MM.1S (cell line): ENCODE measurements at regions not wholly inside any gene's neighbourhood (a gene's known extent, or its start where the extent isn't known, plus 50 kb on each side); places are given as distances from the start of the nearest gene placed in this dataset.

Source experiments
- DNase-seq: peaks from one replicate; pipeline ENCODE4 v3.0.0-alpha.2; 2015
- H2AFZ ChIP-seq: fragments of 300-600 bp; sonication (generic); 2 replicates; pipeline ENCODE4 v1.6.0; 2016; ENCODE audit warnings: antibody characterized with exemption, low read length
- H3F3A ChIP-seq: fragments of 300-600 bp; sonication (generic); 2 replicates; pipeline ENCODE4 v1.6.1; 2016; ENCODE audit warnings: mild to moderate bottlenecking, antibody characterized with exemption, low read length, moderate library complexity, mixed read lengths; ENCODE audit not compliant: insufficient read depth
- H3K27ac ChIP-seq: fragments of 300-600 bp; sonication (generic); 2 replicates; pipeline ENCODE4 v1.5.1; 2016; ENCODE audit warnings: mild to moderate bottlenecking, low read length
- H3K27me3 ChIP-seq: fragments of 300-600 bp; sonication (generic); replicated peaks from 2 replicates; pipeline ENCODE4 v1.6.0; 2016; ENCODE audit warnings: low read length; ENCODE audit not compliant: insufficient read depth
- H3K36me3 ChIP-seq: fragments of 300-600 bp; sonication (generic); replicated peaks from 2 replicates; pipeline ENCODE4 v1.6.1; 2016; ENCODE audit warnings: mild to moderate bottlenecking, low read length, mixed read lengths; ENCODE audit not compliant: insufficient read depth
- H3K4me1 ChIP-seq: fragments of 300-600 bp; sonication (generic); 2 replicates; pipeline ENCODE4 v1.6.1; 2016; ENCODE audit warnings: low read length, mixed read lengths
- H3K4me2 ChIP-seq: fragments of 300-600 bp; sonication (generic); 2 replicates; pipeline ENCODE4 v1.6.0; 2016; ENCODE audit warnings: low read depth, low read length
- H3K4me3 ChIP-seq: fragments of 300-600 bp; sonication (generic); 2 replicates; pipeline ENCODE4 v1.5.1; 2016; ENCODE audit warnings: low read length, mixed read lengths
- H3K79me2 ChIP-seq: fragments of 300-600 bp; sonication (generic); 2 replicates; pipeline ENCODE4 v1.6.1; 2016; ENCODE audit warnings: mixed run types, low read length, mixed read lengths
- H3K9ac ChIP-seq: fragments of 300-600 bp; sonication (generic); 2 replicates; pipeline ENCODE4 v1.6.1; 2016; ENCODE audit warnings: low read length, mixed read lengths
- H3K9me2 ChIP-seq: fragments of 300-600 bp; sonication (generic); replicated peaks from 2 replicates; pipeline ENCODE4 v1.6.1; 2016; ENCODE audit warnings: mild to moderate bottlenecking, low read length, mixed read lengths; ENCODE audit not compliant: insufficient read depth
- H3K9me3 ChIP-seq: fragments of 300-600 bp; sonication (generic); replicated peaks from 2 replicates; pipeline ENCODE4 v1.6.1; 2016; ENCODE audit warnings: mild to moderate bottlenecking, low read length, mixed read lengths; ENCODE audit not compliant: insufficient read depth
- H4K20me1 ChIP-seq: fragments of 300-600 bp; sonication (generic); 2 replicates; pipeline ENCODE4 v1.6.1; 2016; ENCODE audit warnings: mild to moderate bottlenecking, low read length, moderate library complexity, mixed read lengths; ENCODE audit not compliant: insufficient read depth
- EZH2 ChIP-seq: fragments of 300-600 bp; sonication (generic); optimal IDR thresholded peaks from 2 replicates; pipeline ENCODE3; 2017; ENCODE audit warnings: low read depth, mild to moderate bottlenecking, antibody characterized with exemption, low read length, mixed read lengths
- EZH2phosphoT487 ChIP-seq: fragments of 300-600 bp; sonication (generic); IDR thresholded peaks from 2 replicates; pipeline ENCODE4 v1.6.1; 2018; ENCODE audit warnings: antibody characterized with exemption, low read length
- TF ChIP-seq, protein P1 (sequence below): fragments of 300-600 bp; sonication (generic); IDR thresholded peaks from 2 replicates; pipeline ENCODE4 v1.5.1; 2016; ENCODE audit warnings: antibody characterized with exemption, low read length, mixed read lengths

DNA sequence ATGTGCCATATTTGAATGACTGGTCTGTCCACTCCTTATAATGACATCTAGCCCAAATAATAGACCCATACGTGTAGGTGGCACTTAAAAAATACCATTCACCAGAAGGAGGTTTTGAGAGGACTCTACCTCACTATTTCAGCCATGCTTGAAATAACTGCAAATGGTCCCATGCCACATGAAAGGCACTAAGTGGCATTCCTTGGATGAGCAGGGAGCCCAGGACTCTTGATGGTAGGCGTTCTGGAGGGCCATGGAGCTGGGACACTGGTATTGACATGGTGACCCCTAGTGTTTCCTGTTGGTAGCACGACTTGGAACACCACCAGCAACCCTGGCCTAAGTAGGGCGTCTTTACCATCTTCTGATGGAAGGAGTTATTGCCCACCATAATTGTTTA is 148.7 kb upstream of the ZFHX3 start:
- Histone ChIP-seq H3K36me3 (no peaks in the 10 kb centered on the region), H3K9ac (no peak overlapping the region), H3K4me3 (no peak overlapping the region), H3K27ac (no peak overlapping the region), H3K4me2 (no peak overlapping the region), H3F3A (no peaks in the 10 kb centered on the region), H3K79me2 (no peaks in the 10 kb centered on the region), H3K4me1 (no peaks in the 10 kb centered on the region), H3K9me3 (no peaks in the 10 kb centered on the region), H2AFZ (no peak overlapping the region), H3K27me3 (no peaks in the 10 kb centered on the region), H4K20me1 (no peaks in the 10 kb centered on the region), H3K9me2 (no peaks in the 10 kb centered on the region)
- peak; percentile 6 for DNase-seq
- no peak for TF ChIP-seq EZH2phosphoT487
- no peak for TF ChIP-seq EZH2
- TF ChIP-seq, protein P1, sequence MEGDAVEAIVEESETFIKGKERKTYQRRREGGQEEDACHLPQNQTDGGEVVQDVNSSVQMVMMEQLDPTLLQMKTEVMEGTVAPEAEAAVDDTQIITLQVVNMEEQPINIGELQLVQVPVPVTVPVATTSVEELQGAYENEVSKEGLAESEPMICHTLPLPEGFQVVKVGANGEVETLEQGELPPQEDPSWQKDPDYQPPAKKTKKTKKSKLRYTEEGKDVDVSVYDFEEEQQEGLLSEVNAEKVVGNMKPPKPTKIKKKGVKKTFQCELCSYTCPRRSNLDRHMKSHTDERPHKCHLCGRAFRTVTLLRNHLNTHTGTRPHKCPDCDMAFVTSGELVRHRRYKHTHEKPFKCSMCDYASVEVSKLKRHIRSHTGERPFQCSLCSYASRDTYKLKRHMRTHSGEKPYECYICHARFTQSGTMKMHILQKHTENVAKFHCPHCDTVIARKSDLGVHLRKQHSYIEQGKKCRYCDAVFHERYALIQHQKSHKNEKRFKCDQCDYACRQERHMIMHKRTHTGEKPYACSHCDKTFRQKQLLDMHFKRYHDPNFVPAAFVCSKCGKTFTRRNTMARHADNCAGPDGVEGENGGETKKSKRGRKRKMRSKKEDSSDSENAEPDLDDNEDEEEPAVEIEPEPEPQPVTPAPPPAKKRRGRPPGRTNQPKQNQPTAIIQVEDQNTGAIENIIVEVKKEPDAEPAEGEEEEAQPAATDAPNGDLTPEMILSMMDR = peak; percentile 33; the same call in 1 of the 2 replicates

DNA sequence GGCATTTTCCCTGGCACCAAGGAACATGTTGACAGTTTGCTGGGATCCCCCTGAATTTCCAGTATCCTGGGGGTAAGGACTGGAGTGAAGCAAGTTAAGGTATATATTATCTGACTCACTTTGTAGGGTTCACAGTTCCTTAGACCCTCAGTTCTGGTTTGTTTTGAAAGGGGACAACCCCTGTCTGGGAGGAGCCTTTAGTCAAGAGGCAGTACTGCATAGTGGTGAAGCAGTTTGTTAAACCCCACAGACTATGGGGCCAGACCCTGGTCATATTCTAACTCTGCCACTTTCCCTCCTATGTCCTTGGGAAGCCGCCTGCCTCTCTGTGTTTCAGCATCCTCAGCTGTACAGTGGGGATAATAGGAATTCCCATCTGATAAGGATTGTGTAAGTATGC is 145.5 kb upstream of the ZFHX3 start:
- Histone ChIP-seq H2AFZ (no peak overlapping the region), H3K27me3 (no peaks in the 10 kb centered on the region), H3K36me3 (no peaks in the 10 kb centered on the region), H3K4me1 (no peaks in the 10 kb centered on the region), H3K79me2 (no peaks in the 10 kb centered on the region), H3K4me3 (no peak overlapping the region), H3K9ac (no peak overlapping the region), H3K9me2 (no peaks in the 10 kb centered on the region), H3F3A (no peaks in the 10 kb centered on the region), H3K4me2 (no peak overlapping the region), H4K20me1 (no peaks in the 10 kb centered on the region), H3K9me3 (no peaks in the 10 kb centered on the region), H3K27ac (no peak overlapping the region)
- DNase-seq = no peak
- TF ChIP-seq EZH2phosphoT487 = no peak
- TF ChIP-seq EZH2 = no peak
- TF ChIP-seq, protein P1 = no peak

DNA sequence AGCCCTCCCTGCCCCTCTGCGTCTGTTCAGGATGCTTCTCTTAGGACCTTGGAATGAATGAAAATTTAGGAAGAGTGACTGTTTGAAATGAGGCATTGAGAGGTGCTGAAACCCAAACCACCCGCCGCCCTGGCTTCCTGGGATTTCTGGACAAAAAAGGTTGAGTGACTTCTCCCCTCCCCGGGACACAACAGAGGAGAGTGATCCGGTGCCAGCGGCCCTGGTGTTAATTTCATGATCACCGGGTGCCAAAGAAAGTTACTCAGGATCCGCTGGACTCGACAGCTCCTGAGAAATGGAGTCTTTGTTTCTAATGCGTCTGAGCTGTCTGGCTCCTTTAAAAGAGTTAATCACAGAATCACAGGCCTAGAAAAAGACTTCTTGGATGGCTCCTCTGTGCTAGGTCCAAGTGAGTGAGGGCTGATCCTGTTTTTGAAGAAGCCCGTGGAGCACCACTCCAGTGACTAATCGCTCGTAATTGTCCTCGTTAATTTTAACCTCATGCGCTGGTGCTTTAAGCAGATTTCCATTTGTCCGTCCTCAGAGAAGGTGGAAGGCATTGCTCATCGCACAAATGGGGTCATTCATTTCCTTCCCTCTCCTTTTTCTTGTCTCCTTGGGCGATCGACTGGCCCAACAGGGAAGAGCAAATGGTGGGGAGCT is 144.4 kb upstream of the ZFHX3 start:
- Histone ChIP-seq H3F3A (no peaks in the 10 kb centered on the region), H2AFZ (no peak overlapping the region), H3K9ac (no peak overlapping the region), H3K27ac (no peak overlapping the region), H3K79me2 (no peaks in the 10 kb centered on the region), H4K20me1 (no peaks in the 10 kb centered on the region), H3K4me2 (no peak overlapping the region), H3K9me2 (no peaks in the 10 kb centered on the region), H3K36me3 (no peaks in the 10 kb centered on the region), H3K9me3 (no peaks in the 10 kb centered on the region), H3K4me1 (no peaks in the 10 kb centered on the region), H3K27me3 (no peaks in the 10 kb centered on the region), H3K4me3 (no peak overlapping the region)
- DNase-seq = no peak
- TF ChIP-seq, protein P1 = no peak
- TF ChIP-seq EZH2phosphoT487 = no peak
